ENCODE measurements at regions not wholly inside any gene's neighbourhood (a gene's known extent, or its start where the extent isn't known, plus 50 kb on each side); places are given as distances from the start of the nearest gene placed in this dataset.

- DNase-seq (ENCODE audit: low read depth in 2 of 2): no peak
Measured at GRCh38 chr1:193516755-193517388, 330.5 kb upstream of the B3GALT2 start.

DNA sequence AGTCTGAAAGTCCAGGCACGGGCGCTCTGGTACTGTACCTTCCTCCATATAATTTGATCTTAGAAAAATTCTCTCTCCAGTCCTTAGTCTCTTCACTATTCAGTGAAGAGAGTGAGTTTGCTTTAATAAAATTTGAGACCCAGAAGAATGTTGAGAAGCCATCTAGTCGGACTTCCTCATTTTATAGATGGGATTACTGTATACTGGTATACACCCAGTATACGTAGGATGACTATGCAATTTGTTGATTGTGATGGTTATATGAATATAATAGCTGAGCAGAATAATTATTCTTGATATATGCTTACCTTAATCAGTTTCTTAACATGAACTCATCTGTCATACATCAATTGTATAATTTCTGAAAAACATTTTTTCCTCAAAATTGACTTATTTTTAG, 328.0 kb upstream of the B3GALT2 start:
- DNase-seq (ENCODE audit: low read depth in 2 of 2): no peak

DNA sequence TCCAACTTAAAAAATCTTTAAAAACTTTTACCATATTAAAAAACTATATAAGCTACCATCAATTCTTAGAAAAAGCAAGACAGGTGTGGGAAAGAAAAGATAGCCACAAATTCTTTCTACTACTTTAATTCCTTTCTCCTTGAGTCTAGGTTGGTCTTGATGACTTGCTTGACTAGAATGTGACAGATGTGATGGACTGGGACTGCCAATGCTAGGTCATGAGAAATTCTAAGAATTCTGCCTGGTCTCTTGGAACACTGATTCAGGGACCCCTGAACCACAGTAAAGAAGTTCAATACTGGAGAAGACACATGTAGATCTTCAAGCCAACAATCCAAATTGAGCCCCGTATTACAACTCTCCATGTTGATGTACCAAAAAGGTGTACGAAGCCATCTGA, 326.6 kb upstream of the B3GALT2 start:
- DNase-seq (ENCODE audit: low read depth in 2 of 2): no peak

DNA sequence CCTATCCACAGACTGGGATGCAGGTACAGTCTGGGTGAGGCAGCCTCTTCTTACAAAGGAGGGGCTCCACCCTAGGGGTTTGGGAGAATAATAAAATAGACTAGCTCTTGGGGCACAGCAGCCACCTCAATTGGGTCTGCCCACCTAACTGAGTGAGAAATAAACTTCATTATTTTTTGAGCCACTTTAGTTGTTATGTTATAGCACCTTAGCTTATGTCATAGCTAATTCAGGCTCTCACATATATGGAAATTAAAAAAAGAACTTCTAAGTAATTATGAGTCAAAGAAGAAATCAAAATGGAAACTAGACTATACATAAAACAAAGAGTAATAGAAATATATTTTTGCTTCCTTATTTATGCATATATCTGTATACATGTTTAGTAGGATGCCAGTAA, 318.5 kb upstream of the B3GALT2 start:
- DNase-seq (ENCODE audit: low read depth in 2 of 2): no peak

DNA sequence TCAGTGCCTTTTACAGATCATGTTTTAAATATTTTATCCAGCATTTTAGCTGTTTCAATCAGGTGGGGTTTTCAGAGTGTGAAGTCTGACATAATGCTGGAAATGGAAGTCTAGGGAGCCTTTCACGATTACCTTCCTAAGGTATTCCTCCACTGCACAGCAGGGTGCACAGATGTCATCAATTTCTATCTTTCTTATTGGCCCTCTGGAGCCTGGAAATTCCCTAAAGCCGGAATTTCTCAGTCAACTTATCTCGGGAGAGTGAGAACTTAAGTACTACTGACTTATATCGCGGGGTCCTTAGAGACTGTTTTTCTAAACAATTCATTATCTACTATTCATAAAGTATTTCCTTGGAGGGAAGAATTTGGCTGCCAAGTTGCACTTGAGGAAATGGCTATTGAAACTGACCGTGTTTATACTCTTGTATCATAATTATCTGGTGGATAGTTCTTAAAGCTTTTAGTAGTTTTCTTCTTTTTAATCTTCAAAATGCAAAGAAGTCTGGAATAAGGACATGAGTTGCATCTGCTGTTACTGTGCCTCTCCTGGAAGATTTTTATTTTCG, 311.8 kb upstream of the B3GALT2 start:
- DNase-seq (ENCODE audit: low read depth in 2 of 2): no peak

DNA sequence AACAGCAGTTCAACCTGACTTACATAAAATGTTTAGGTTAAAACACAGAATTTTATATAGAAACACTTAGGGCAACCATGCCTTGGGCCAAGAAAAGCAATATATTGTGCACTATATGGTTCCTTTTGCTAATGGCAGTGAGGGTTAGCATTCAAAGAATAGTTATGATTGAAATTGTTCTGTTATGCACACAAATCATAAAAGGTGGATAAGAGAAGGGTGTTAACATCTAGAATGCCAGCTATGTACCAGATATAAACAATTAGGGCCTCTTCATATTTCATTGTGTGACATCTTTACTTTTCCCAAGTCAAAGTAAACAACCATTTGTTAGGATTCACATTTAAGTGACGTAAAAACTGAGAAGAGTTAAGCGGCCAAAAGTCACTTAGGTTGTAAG, 308.0 kb upstream of the B3GALT2 start:
- DNase-seq (ENCODE audit: low read depth in 2 of 2): no peak

DNA sequence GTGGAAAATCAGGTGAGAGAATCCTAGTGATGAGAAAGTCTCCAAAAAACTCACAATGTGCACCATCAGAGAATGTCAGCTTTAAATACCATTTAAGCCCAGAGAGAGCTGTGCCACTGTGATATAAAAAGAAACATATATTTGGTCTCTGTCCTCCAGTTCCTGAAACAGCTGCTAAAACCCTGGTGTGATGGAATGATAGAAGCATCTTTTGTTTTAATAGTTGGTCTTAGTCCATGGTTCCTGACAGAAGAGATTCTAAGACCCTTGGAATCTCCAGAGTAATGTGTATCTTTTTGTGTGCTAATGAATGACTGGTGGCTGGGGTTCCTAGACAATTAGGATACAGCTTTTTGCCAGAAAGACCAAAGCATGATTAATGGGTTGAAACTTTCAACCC, 302.8 kb upstream of the B3GALT2 start:
- DNase-seq (ENCODE audit: low read depth in 2 of 2): no peak

DNA sequence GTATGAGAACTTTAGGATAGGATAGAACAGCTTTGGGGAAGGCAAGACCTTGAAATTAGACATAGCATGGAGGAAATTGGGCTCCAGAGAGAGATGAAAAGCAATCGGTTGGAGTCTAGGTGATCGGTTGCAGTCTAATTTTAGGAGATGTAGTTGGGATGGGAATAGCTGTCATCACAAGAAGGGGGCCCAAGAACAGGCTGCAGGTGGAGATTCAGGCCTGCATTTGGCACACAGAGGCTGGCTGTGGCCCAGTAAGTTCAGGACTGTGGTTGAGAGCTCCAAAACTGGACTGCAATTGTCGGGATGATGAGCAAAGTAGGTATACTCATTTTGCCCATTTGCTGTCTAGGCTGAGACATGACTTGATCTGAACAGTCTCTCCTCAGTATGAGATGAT, 301.3 kb upstream of the B3GALT2 start:
- DNase-seq (ENCODE audit: low read depth in 2 of 2): no peak

GRCh38 chr1:193486671-193487229, 300.3 kb upstream of the B3GALT2 start:
- DNase-seq (ENCODE audit: low read depth in 2 of 2): no peak

GRCh38 chr1:193480755-193481154, 294.3 kb upstream of the B3GALT2 start:
- no peak for DNase-seq (ENCODE audit: low read depth in 2 of 2)

DNA sequence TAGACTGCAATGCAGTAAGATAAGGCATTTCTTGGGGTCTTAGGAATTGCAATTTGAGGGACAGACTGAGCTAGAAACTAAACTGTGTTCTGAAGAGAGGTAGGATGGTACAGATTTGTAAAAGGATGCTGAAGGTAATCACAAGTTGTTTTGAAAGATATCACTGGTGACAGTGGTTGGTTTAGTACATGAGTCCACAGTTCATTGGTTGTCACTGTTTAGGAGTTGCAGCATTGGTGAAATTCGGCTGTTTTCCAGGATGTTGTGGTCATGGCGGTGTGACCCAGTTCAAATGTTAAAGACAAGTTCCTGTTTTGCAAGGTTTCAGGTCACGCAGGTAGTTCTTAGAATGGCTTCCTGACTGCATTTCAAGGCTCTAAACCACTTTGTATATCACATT, 292.8 kb upstream of the B3GALT2 start:
- DNase-seq (ENCODE audit: low read depth in 2 of 2): peak in 1 of 2 donors; percentile 40

- DNase-seq (ENCODE audit: low read depth in 2 of 2): no peak
Measured at GRCh38 chr1:193476748-193477147, 290.3 kb upstream of the B3GALT2 start.

GRCh38 chr1:193473932-193474331, 287.5 kb upstream of the B3GALT2 start:
- DNase-seq (ENCODE audit: low read depth in 2 of 2): no peak

DNA sequence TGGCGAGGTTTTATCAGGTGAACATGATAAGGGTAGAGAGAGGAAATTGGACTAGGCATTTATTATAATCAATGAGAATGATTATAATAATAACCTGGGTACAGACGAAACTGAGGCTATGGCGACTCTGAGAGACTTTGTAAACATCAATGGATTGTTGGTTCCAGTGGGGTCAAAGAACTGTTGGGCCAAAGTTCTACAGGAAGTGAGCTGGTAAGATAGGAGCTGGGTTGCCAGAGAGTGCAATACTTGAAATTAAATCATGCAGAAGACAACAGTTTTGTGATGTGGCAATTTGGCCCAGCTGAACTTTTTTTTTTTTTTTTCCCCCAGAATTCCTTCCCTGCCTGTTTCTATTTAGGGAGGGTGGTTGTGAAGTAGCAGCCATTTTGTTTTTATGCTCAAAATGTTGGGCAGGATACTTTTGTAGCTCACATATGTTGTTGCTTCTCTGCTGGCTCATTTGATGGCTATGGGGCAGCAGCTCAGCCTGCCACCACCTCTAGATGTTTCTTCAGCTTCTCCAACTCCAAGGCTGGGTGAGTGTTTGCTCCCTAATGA, 286.5 kb upstream of the B3GALT2 start:
- no peak for DNase-seq (ENCODE audit: low read depth in 2 of 2)

DNA sequence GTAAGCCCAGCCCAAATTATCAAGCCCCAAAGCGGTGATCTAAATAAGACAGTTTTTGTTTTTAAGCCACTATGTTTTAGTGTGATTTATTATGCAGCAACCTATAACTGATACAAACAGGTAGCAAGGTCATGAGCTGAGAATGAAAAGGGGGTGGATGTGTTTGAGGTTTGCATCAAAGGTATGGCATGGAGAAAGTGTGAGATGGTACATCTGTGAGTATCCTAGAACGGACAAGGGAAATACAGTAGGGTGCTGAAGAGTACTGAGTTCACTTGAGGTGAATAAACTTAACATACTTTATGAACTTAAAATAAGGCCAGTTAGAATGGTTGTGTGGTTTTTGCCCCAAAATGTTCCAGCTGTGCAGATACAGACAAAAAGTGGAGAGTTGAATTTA, 286.0 kb upstream of the B3GALT2 start:
- DNase-seq (ENCODE audit: low read depth in 2 of 2): no peak

DNA sequence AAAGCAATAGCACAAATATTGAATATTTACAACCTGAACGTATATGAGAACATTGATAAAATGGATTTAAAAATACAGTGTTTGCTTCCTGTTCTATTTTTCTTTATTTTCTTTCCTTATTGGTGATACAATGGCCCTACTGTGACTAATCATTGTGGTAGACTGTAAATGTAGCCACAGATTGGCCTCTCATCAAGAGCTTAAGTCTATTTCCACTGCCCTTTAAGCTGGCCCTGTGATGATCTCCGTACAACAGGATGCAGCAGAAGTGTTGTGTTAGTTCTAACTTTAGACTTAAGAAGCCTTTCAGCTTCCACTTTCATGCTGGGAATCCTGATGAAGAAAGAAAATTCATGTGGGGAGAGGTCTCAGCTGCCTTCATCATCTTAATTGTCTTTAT, 285.6 kb upstream of the B3GALT2 start:
- DNase-seq (ENCODE audit: low read depth in 2 of 2): no peak

DNA sequence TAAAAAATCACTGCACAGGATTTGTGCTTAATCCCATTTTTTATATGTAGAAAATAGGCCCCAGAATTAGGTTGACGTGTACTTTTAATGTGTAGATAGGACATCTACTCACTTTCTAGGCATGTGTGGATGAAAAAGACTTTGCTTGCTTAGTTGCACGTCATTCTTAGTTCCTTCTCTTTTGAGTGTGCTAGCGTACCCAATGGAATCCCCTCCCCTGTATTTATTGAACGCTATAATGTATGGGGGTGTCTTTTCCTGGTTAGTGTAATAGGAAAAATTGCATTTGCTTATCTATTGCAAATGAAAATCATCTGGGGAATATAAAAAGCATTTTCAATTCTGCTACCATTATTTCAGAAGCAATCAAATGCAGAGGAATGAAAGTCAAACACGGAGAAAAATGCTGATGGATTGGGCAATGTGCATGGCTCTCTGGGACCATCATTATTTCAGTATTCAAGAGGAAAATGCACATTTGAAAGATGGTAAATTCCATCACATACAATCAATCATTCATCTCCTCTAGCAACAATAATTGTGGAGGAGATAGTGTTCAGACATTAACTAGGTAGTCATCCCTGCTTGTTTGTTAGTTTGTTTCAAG, 277.0 kb upstream of the B3GALT2 start:
- DNase-seq (ENCODE audit: low read depth in 2 of 2): no peak

DNA sequence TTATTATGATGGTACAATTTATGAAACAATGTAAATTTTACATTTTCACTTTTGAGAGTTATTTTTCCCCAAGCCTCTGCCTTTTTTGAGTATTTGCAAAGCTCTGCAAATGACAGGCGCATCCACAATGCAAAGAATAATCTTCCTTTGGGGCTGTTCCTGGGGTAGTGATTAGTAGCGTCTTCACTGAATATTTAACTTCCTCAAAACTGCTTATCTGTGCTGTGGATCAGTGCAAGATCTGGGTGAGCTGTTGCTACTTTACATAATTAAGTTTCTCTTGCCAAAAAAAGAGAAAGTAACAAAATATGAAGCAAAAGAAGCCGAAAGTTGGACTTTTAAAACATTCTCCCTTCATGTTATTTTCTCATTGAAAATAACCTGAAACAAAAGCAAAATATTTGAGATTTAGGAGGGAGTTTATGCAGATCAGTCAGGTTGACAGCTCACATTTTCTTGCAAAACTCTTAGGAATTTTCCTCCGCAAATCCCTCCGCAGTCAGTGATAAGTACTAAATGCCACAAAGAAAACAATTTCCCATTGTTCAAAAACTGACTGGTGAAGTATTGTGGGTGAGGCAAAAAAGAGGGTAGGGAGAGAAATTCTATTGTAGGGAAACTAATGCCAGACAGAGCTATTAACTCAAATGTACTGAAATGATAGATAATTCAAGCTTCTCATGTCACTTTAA, 276.4 kb upstream of the B3GALT2 start:
- DNase-seq (ENCODE audit: low read depth in 2 of 2): no peak

DNA sequence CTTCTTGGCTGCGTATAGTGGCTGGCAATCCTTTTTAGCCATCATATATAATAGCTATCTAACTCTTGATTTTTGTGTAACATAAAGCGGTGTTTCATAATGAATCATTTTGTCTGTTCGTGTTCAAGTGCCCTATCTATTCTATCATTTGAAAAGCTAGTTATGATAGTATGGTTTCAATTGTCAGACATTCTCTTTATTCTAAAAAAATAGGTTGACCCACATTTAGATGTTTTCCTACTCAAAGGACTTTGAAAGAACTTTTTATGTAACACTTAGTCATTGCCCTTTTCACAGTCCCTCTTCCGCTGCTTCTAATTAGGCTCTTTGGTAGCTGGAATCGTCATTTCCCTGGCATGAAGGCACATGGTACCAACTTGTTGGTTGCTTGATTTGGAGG, 272.2 kb upstream of the B3GALT2 start:
- no peak for DNase-seq (ENCODE audit: low read depth in 2 of 2)

- DNase-seq (ENCODE audit: low read depth in 2 of 2): no peak
Measured at GRCh38 chr1:193457676-193458075, 271.3 kb upstream of the B3GALT2 start.

- DNase-seq (ENCODE audit: low read depth in 2 of 2): no peak
Measured at GRCh38 chr1:193456811-193457280, 270.4 kb upstream of the B3GALT2 start.

DNA sequence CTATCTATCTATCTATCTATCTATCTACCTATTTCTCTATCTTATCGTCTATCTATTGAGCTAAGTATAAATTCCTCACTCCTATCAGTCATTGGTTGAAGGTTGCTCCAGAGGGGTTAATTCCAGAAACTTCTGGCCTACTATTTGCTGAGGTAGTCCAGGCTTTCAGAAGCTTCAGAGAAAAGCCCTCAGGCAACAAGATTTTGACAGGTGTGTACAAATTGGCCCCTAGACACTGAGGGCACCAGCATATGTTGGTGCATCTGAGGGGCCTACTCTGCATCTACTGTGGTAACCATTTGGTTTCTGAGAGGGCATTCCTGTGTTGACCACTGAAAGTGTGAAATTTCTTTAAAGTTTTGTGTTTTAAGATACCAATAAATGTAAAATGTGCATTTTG, 265.2 kb upstream of the B3GALT2 start:
- DNase-seq (ENCODE audit: low read depth in 2 of 2): no peak
